Right renal cortex interstitium (tissue), 3 donors: ENCODE measurements at regions not wholly inside any gene's neighbourhood (a gene's known extent, or its start where the extent isn't known, plus 50 kb on each side); places are given as distances from the start of the nearest gene placed in this dataset.
"Not testable (repeated sequence)": the region's sequence is repeated elsewhere in the genome, so short reads cannot be mapped to it uniquely, and the experiment has no call there.

Experiments
- DNase-seq, 3 donors: peaks; one replicate each; pipeline ENCODE4 v3.0.0-alpha.2; 2013; ENCODE audit warnings: low read depth in 3 of 3, low spot score in 2 of 3

- no peak for DNase-seq
These were observed 75.1 kb downstream of the HAUS1 start for GRCh38 chr18:46179306-46179705.

- DNase-seq: no peak
These were observed 78.6 kb downstream of the HAUS1 start for GRCh38 chr18:46182633-46183358.

GRCh38 chr18:46184296-46184695, 80.1 kb downstream of the HAUS1 start:
- not testable (repeated sequence) for DNase-seq

GRCh38 chr18:46184727-46185126, 80.5 kb downstream of the HAUS1 start:
- DNase-seq: no peak

- no peak for DNase-seq
These were observed 86.5 kb downstream of the HAUS1 start for GRCh38 chr18:46190667-46191066.

GRCh38 chr18:46196627-46197243, 92.5 kb downstream of the HAUS1 start:
- DNase-seq: no peak

GRCh38 chr18:46199515-46200147, 95.4 kb downstream of the HAUS1 start:
- DNase-seq: no peak

GRCh38 chr18:46200178-46201055, 96.2 kb downstream of the HAUS1 start:
- not testable (repeated sequence) for DNase-seq

GRCh38 chr18:46204143-46204542, 100.0 kb downstream of the HAUS1 start:
- no peak for DNase-seq

- no peak for DNase-seq
These were observed 103.8 kb downstream of the HAUS1 start for GRCh38 chr18:46207985-46208384.

- no peak for DNase-seq
These were observed 105.0 kb downstream of the HAUS1 start for GRCh38 chr18:46209161-46209560.

- no peak for DNase-seq
These were observed 107.6 kb downstream of the HAUS1 start for GRCh38 chr18:46211816-46212215.

- no peak for DNase-seq
These were observed 108.2 kb downstream of the HAUS1 start for GRCh38 chr18:46212398-46212797.

GRCh38 chr18:46213295-46213694, 109.1 kb downstream of the HAUS1 start:
- no peak for DNase-seq

GRCh38 chr18:46214435-46214834, 110.2 kb downstream of the HAUS1 start:
- no peak for DNase-seq

- DNase-seq: no peak
These were observed 111.9 kb downstream of the HAUS1 start for GRCh38 chr18:46215902-46216723.

GRCh38 chr18:46220116-46220515, 115.9 kb downstream of the HAUS1 start:
- no peak for DNase-seq

- DNase-seq: no peak
These were observed 117.9 kb downstream of the HAUS1 start for GRCh38 chr18:46222093-46222492.

GRCh38 chr18:46222710-46223360, 118.7 kb downstream of the HAUS1 start:
- DNase-seq: no peak
